HuH-7.5 (cell line): ENCODE measurements at regions not wholly inside any gene's neighbourhood (a gene's known extent, or its start where the extent isn't known, plus 50 kb on each side); places are given as distances from the start of the nearest gene placed in this dataset.

Experiments
- DNase-seq: peaks from one replicate; pipeline ENCODE4 v3.0.0; 2011; ENCODE audit warnings: low spot score

GRCh38 chr16:62088731-62089410 is 52.6 kb upstream of the CDH8 start:
- DNase-seq = no peak
